HG02571 (cell line): ENCODE measurements at regions not wholly inside any gene's neighbourhood (a gene's known extent, or its start where the extent isn't known, plus 50 kb on each side); places are given as distances from the start of the nearest gene placed in this dataset.

Source experiments
- ATAC-seq: cut with Tn5 transposase; IDR thresholded peaks from one replicate; pipeline ENCODE4 v1.9.1; 2021; ENCODE audit warnings: mild to moderate bottlenecking, moderate library complexity; ENCODE audit not compliant: unreplicated experiment

- no peak for ATAC-seq
Observed at GRCh38 chr2:122883849-122884248, 1128.4 kb downstream of the TSN start.

GRCh38 chr2:122884889-122885288, 1129.4 kb downstream of the TSN start:
- ATAC-seq = no peak

- no peak for ATAC-seq
Observed at GRCh38 chr2:122885436-122885835, 1130.0 kb downstream of the TSN start.

GRCh38 chr2:122886479-122887145, 1131.2 kb downstream of the TSN start:
- ATAC-seq = no peak

- no peak for ATAC-seq
Observed at GRCh38 chr2:122899614-122900013, 1125.5 kb upstream of the CNTNAP5 start.

- no peak for ATAC-seq
Observed at GRCh38 chr2:122905431-122905830, 1119.7 kb upstream of the CNTNAP5 start.

GRCh38 chr2:122908159-122908558, 1116.9 kb upstream of the CNTNAP5 start:
- ATAC-seq = no peak

- ATAC-seq = no peak
Observed at GRCh38 chr2:122927197-122927596, 1097.9 kb upstream of the CNTNAP5 start.

- ATAC-seq = no peak
Observed at GRCh38 chr2:122927710-122928557, 1097.2 kb upstream of the CNTNAP5 start.

GRCh38 chr2:122929347-122929746, 1095.7 kb upstream of the CNTNAP5 start:
- ATAC-seq = no peak

- ATAC-seq = no peak
Observed at GRCh38 chr2:122935506-122935905, 1089.6 kb upstream of the CNTNAP5 start.

GRCh38 chr2:122939796-122940195, 1085.3 kb upstream of the CNTNAP5 start:
- no peak for ATAC-seq

GRCh38 chr2:122949523-122949922, 1075.6 kb upstream of the CNTNAP5 start:
- ATAC-seq = no peak

- no peak for ATAC-seq
Observed at GRCh38 chr2:122955776-122956175, 1069.3 kb upstream of the CNTNAP5 start.

GRCh38 chr2:122960759-122961641, 1064.1 kb upstream of the CNTNAP5 start:
- ATAC-seq = no peak

- ATAC-seq = no peak
Observed at GRCh38 chr2:122966461-122966860, 1058.6 kb upstream of the CNTNAP5 start.

GRCh38 chr2:122977580-122977979, 1047.5 kb upstream of the CNTNAP5 start:
- no peak for ATAC-seq

GRCh38 chr2:122980671-122981070, 1044.4 kb upstream of the CNTNAP5 start:
- ATAC-seq = no peak

GRCh38 chr2:122982936-122983335, 1042.2 kb upstream of the CNTNAP5 start:
- ATAC-seq = no peak

GRCh38 chr2:122988395-122989221, 1036.5 kb upstream of the CNTNAP5 start:
- ATAC-seq = no peak
